Renal cortex interstitium (tissue), 11 donors: ENCODE measurements at regions not wholly inside any gene's neighbourhood (a gene's known extent, or its start where the extent isn't known, plus 50 kb on each side); places are given as distances from the start of the nearest gene placed in this dataset.

ENCODE experiments used
- DNase-seq, 11 donors: peaks; one replicate each; pipeline ENCODE4 v3.0.0-alpha.2; 2013; ENCODE audit warnings: low read depth in 9 of 11, low spot score in 4 of 11; ENCODE audit errors: extremely low read depth in 1 of 11

GRCh38 chr3:20700714-20701113 lies 514.7 kb upstream of the SGO1 start:
- no peak for DNase-seq

- DNase-seq = no peak
Measured at GRCh38 chr3:20698896-20699295, 512.9 kb upstream of the SGO1 start.

- no peak for DNase-seq
Measured at GRCh38 chr3:20696388-20697150, 510.6 kb upstream of the SGO1 start.

DNA sequence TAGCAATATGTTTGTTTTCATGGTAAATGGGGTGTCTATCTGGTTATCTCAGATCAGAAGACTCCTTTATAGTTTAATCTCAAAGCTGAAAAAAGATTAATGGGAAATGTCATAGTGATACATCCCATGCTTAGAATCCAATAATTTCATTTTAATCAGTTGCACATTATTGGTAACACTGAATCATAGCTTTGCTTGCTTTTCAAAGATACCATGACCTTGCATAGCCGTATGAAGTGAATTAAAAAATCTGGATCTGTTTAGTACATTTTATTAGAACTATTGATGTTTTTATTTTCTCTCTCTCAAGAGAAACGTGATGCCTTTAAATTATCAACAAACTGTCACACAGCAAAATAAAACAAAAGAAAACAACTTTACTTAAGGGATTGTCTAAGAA lies 506.7 kb upstream of the SGO1 start:
- DNase-seq = no peak

- no peak for DNase-seq
Measured at GRCh38 chr3:20683910-20684309, 497.9 kb upstream of the SGO1 start.

DNA sequence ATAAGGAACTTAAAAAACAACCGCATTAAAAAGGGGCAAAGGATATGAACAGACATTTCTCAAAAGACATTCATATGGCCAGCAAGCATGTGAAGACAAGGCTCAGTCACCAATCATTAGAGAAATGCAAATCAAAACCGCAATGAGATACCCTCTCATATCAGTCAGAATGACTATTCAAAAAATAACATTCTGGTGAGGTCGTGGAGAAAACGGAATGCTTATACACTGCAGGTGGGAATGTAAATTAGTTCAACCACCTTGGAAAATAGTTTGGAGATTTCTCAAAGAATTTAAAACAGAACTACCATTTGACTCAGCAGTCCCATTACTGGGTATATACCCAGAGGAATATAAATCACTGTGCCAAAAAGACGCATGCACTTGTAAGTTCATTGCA lies 496.6 kb upstream of the SGO1 start:
- no peak for DNase-seq

- no peak for DNase-seq
Measured at GRCh38 chr3:20680990-20681628, 495.1 kb upstream of the SGO1 start.

DNA sequence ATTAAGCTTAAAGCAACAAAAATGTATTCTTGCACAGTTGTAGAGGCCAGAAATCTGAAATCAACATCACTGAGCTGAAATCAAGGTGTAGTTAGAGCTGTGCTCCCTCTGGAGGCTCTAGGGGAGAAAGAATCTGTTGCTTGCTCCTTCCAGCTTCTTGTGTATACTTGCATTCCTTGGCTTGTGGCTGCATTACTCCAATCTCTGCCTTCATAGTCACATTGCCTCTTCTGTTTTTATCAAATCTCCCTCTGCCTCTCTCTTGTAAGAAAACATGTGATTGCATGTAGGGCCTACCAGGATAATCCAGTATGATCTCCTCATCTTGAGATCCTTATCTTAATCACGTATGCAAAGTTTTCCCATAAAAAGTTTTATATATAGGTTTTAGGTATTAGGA lies 487.9 kb upstream of the SGO1 start:
- DNase-seq = no peak

DNA sequence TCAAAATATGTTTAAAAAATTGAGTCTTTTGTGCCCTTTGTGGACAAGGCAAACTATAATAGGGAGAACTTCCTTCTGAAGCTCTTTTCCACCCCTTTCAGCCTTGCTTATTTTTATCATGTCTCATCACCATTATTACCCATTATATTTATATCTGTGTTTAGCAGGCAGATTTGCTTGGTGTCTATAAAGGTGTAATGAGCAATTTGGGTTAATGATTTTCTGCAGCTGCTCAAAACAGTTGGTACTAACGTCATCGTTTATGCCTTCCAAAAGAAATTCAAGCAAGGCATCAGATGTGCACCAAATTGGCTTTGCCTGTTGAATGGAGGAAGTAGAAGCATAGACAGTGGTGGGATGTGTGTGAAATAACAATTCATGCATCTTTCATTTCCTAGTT lies 483.7 kb upstream of the SGO1 start:
- DNase-seq = no peak

DNA sequence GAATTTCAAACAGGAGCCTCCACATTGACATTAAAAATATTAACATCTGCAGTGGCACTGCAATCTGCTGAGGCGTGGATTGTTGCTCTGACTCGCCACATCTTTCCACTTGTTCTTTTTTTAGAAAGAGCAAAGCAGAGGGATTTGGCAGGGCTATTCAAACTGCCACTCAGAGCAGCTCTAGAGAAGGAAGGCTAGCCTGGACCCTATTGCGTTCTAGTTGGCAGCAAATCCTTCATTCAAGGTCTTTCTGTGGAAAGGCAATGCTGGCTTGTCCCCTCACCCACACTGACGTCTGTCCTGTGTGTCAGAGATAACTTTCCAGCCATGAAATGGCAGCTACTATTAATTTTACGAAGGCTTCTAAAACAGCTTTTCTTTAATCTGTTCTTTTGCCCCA lies 483.2 kb upstream of the SGO1 start:
- DNase-seq = peak in 1 of 11 donors; percentile 16

DNA sequence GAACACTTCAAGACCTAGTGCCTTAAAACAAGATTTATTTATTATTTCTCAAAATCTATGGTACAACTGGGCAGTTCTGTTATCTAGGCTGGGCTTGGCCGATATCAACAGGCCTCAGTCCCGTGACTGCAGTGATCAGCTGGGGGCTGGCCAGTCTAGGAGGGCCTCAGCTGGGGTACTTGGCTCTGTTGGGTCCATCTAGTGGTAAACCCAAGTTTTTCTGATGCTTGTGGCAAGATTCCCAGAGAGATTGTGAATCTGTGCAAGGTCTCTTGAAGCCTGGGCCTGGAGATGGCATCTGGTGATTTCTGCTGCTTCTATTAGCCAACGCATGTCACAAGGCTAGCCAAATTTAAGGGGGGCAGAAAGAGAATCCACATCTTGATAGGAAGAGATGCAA lies 482.4 kb upstream of the SGO1 start:
- DNase-seq = no peak

GRCh38 chr3:20666091-20666490 lies 480.1 kb upstream of the SGO1 start:
- no peak for DNase-seq

DNA sequence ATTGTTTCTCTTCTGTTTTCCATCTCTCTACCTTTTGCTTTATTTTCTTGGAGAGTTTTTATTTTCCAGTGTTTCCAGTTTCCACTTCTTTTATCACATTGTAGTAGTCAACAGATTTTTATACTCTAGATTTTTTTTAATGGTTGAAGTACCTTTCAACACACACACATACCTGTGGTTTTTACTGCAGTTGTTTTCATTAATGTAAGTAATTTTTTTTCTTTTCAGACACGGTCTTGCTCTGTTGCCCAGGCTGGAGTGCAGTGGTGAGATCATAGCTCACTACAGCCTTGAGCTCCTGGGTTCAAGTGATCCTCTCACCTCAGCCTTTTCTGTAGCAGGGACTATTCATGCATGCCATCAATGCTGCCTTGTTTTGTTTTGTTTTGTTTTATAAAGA lies 472.5 kb upstream of the SGO1 start:
- DNase-seq = no peak

DNA sequence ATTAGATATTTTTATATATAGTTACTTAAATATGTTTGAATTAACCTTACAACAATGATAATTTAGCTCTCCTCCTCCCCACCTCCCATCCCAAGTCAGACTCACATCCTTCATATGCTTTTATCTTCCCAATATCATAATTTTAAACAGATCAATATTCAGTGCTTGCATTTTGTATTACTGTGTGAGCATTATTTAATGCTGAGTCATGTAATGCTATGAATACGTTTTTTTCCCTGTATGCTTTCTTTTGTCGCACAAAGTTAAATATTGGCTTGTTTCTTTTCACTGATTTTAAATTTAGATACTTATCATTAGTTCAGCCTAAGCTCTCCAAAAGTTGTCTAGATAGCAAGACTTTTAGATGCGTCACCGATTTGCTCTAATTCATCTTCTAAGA lies 471.6 kb upstream of the SGO1 start:
- no peak for DNase-seq

GRCh38 chr3:20652231-20652986 lies 466.4 kb upstream of the SGO1 start:
- no peak for DNase-seq

DNA sequence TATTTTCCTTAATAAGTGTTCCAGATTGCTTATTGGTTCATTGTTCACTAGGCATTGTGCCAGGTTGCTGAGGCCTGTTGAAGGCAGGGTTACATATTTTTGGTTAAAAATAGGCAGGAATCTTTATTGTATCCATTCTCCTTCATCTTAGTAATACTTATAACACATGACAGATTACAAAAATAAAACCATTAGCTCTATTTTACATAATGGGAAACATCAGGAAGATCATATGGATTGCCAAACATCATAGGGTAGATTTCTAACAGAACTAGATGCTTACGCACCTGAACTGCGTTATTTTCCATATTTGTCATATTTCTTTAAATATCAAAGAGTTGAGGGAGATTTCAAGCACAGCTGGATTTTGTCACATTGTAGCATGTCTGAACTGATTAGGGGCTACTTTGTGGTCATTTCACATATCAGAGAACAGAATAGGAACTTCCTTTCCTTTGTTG lies 462.9 kb upstream of the SGO1 start:
- no peak for DNase-seq

GRCh38 chr3:20648294-20648693 lies 462.3 kb upstream of the SGO1 start:
- DNase-seq = no peak

GRCh38 chr3:20646425-20646824 lies 460.4 kb upstream of the SGO1 start:
- DNase-seq = no peak

DNA sequence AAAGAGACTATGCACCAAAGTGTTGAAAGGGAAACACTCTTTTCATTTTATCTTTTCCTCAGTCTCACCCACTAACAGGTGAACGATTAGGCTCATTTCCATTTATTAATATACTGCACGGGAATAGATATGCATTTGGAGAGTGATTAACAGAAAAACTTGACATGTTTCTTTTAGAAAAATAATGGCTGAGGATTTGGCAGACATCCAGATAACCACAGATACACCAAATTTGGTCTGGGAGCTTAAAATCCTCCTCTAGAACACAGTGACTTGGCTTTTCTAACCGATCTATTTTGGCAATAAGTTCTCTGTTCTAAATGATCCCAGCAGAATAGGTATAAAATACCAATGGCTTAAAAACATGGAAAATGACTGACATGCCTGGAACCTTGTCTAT lies 459.3 kb upstream of the SGO1 start:
- no peak for DNase-seq

GRCh38 chr3:20637729-20638128 lies 451.7 kb upstream of the SGO1 start:
- DNase-seq = no peak
